M059J (cell line): ENCODE measurements at regions not wholly inside any gene's neighbourhood (a gene's known extent, or its start where the extent isn't known, plus 50 kb on each side); places are given as distances from the start of the nearest gene placed in this dataset.
A peak's percentile ranks its signal among the peaks of the same experiment; 100 is the strongest.
"Not testable (repeated sequence)": the region's sequence is repeated elsewhere in the genome, so short reads cannot be mapped to it uniquely, and the experiment has no call there.

Experiments used
- DNase-seq: peaks from one replicate; pipeline ENCODE4 v3.0.0-alpha.2; 2012; ENCODE audit warnings: low read depth

DNA sequence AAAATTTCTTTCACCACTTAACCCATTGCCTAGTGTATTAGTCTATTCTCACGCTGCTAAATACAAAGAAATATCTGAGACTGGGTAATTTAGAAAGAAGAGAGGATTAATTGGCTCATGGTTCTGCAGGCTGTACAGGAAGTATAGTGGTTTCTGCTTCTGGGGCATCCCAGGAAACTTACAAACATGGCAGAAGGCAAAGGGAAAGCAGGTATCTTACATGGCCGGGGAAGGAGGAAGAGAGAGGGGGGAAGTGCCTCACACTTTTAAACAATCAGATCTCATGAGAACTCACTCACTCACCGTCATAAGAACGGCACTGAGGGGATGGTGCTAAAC, 931.4 kb upstream of the SOX9 start:
- DNase-seq = no peak

DNA sequence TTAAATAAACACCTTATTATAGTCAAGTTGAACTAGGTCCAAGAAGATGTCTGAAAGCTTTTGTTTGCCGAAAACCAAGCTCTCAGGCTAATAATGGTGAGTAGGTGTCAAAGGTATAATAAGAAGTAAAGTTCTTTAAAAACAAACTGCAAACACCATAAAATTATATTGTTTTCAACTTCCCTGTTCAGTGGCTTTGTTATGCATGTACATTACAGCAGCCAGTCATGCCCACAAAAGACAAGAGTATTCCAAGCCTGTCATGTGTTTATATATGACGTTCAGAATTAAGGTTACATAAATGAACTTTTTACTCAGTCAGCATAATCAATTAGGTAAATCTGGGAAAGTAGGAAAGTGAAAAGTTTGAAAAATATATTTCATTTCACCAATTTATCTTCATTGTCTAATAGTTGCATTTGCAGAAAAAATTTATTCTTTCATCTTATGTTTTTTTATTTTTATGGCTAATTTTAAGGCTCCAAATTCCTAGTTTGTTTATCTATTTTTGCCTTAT, 928.7 kb upstream of the SOX9 start:
- DNase-seq = no peak

DNA sequence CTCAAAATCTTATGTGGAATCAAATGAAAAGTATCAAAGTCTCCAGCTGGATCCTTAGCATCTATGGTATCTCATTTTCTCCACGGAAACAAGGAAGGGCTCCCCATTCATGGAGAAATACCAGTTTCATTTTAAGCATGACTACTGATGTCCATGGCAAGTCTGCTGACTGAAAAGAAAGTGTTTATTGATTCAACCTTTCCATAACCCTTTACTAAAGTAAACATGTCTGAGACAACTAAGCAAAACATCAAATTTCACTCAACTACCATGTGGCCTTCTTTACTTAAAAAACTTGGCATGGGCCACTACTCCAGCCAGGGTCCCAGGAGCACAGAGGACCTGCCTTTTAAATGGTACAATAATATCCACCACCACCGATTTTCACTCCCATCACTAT, 928.0 kb upstream of the SOX9 start:
- DNase-seq = peak; percentile 24

DNA sequence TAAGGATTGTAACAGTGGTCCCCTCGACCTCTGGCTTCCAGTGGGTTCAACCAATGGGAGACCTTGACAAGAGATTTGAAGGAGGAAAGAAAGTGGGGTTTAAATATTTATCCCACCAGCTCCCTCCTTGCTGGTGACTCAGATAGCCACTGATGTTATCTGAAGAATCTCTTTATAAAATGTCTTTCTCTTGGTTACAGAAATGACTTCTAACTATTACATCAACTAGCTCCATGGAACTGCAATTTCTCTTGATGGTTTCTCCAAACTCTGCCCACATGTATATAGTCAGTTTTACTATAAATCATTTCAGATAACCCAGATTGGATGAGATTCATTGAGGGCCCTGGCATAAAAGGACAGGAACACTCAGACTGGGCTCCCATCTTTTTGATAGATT, 920.2 kb upstream of the SOX9 start:
- DNase-seq = peak; percentile 42

DNA sequence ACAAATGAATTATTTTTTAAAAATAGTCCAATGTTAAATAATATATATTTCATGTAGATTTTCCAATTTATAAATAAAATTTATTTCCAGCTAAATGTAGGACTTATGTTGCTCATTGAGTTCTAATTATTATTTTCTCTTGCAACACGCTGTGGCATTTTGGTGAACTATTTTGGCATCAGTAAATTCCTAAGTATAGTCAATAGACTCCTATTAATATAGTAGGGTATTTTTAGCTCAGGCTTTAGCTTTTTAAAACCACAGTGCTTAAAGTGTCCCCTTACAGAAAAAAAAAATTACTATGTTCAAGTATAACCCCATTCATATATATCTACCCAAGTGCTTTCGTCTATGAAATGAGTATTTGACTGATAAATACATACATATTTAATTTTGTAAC, 919.2 kb upstream of the SOX9 start:
- DNase-seq = no peak

DNA sequence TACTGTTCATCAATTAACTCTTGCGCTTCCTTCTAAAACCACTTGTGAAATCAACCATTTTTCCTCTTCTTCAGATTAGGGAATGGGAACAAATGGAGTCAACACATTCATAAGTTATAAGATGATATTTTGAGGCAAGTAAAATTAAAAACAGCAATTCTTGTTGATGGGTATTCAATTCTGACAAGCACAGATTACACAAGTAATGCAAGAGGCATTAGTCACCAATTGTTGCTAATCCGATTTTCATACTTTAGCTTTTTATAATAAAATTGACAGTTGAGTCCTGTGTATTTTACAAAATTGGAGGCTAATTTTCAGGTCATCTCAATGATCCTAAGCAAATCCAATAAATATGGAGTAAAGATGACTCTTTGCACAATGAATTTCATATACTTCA, 918.4 kb upstream of the SOX9 start:
- DNase-seq = no peak

DNA sequence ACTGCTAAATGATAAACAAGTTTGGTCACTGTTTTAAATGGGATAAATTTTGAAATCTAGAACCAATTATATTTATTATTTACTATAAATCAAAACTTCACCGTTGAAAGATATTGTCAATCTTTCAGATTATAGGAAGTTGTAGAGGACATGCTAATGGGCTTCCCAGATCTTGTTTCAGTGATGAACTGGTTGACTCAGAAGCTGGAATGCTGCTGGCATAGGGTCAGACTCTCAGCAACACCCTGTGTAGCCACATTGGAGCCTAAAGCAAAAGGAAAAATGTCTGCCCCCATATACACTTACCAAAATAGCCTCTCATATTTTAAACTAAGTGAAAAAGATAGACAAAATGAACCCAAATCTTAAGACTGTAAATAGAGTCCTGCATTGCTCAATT, 916.9 kb upstream of the SOX9 start:
- DNase-seq = no peak

DNA sequence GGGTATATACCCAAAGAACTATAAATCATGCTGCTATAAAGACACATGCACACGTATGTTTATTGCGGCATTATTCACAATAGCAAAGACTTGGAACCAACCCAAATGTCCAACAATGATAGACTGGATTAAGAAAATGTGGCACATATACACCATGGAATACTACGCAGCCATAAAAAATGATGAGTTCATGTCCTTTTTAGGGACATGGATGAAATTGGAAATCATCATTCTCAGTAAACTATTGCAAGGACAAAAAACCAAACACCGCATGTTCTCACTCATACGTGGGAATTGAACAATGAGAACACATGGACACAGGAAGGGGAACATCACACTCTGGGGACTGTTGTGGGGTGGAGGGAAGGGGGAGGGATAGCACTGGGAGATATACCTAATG, 914.9 kb upstream of the SOX9 start:
- not testable (repeated sequence) for DNase-seq

DNA sequence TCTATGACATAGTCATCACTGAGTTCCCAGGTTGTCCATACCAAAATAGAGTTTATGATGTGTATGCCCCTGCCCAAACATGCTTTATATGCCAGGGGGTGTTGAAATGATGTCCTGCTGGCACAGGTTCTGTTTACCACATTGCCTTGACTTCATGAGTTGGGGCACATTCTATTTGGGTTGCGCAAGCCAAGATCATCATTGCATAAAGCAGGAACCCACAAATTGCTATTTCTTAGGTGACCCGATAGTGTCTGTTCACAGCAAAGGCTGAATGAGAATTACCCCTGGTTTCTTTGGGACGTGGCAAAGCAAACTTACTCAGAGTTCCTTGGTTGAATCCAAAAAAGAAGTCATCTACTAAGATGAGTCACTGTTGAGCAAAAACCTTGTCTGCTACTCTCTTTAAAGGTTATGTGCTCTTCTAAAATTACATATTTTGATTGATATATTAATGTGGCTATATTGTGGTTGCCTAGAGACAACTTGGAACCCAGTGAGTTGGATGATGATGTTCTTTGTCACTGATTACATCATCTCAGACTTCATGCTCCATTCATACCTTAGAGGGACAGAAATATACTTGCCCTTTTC, 912.6 kb upstream of the SOX9 start:
- peak; percentile 77 for DNase-seq

DNA sequence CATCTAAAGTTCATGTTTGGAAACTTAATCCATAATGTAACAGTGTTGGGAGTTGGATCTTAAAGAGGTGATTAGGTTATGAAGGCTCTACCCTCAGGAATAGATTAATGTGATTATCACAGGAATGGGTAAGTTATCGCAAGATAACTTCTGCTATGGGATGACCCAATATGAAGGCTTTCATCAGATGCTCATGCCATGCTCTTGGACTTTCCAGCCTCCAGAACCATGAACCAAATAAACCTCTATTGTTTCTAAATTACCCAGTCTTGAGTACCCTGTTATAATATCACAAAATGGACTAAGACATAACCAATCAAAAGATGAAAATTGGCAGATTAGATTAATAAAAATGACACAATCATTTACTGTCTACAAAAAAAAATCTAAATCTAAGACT, 906.9 kb upstream of the SOX9 start:
- DNase-seq = no peak

DNA sequence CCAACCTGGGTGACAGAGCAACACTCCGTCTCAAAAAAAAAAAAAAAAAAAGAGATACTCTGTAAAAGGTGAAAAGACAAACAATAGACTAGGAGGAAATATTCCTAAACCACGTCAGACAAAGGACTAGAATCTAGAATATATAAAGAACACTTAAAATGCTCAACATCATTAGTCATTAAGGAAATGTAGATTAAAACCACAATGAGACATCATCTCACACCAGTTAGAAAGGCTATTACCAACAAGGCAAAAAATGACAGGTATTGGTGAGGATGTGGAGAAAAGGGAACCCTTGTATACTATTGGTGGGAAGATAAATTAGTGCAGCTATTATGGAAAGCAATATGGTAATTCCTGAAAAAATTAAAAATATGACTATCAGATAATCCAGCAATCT, 903.1 kb upstream of the SOX9 start:
- DNase-seq = peak; percentile 45

DNA sequence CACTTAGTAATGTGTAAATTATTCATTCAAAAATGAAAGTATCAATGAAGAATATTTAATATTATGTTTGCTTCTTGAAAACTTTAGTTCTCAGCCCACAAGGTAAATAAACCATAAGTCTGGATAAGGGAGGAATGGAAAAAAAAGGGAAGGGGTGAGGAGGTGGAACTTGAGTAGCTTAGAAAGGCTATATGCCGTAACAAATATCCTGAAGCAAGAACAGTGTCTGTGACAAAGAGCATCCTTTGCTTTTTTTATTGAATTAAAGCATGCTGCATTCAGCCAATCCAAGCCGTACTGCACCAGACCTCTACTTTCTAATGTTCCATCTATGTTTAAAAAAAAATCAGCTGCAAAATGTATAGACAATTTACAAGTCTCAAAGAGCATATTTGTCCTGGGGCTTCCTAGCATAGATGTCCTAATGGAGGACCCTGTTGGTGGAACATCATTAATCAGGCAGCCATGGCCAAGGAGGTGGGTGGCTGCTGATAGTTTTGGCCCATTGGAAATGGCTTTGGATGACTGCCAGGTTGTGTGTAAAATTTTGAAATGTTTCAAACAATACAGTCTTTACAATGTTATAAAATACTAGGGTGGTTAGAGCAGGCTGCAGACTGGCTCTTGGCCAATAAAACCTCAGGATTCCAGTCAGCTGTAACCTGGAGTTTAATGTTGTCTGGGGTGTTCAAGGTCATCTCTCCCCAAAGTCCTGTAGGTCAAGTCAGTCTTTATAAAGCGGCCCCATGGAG, 895.8 kb upstream of the SOX9 start:
- peak; percentile 68 for DNase-seq

DNA sequence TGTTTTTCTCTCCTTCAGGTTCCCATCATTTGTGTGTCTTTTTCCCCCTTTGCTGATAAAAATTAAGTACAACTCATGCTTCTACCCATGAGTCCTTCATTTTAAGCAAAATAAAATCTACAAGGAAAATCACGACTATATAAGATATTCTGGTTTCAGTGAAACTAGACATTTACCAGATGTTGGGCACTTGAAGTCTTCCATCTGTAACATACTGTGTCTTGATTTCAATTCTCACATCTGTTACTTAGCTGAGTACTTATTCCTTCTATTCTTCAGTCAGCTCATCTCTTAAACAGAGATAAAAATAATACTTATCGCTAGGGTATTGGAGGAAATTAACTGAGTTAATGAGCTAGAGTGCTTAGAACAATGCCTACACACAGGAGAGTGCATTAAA, 893.0 kb upstream of the SOX9 start:
- no peak for DNase-seq

DNA sequence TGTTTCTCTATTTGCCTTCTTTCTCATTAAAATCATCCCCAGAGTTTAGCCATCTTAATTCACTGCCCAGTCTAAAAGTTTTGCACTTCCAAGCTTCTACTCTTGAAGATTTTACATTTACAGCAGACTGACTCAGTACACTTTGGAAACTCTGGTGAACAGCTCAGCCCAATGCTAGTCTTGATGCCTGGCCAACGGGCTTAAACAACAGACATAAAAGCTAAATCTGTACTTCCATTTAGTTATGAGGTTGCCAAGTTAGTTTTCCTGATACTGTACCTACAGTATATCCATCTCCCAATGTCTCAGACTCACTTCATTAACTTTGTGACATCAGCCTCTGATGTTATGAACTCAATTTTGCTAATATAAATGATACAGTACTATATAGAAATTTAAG, 891.8 kb upstream of the SOX9 start:
- no peak for DNase-seq

DNA sequence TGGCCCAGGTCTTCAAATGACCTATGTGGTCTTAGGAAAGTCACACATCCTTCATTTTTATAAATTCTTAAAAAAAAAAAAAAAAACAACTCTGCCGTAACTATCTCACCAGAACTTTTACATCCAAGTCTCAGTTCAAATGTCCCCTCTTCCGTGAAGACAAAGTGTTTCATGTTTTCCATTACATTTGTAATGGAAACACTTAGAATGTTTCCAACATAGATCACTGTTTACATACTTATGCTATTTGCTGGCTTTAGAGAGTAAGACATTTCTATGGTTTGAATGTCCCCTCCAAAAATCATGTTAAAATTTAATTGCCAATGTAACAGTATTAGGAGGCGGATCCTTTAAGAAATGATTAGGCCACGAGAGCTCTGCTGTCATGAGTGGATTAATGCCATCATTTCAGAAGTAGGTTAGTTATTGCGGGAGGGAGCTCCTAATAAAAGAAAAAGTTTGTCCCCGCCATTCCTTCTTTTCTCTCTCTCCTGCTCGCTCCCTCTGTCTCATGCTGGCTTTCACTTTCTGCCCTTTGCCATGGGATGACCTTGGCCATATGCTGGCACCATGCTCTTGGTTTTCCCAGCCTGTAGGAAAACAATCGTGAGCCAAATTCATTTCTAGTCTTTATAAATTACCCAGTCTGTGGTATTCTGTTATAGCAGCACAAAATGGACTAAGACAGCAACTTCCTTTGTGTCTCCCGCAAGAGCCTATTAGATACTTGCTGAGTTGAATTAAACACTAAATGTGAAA, 887.8 kb upstream of the SOX9 start:
- DNase-seq = no peak

DNA sequence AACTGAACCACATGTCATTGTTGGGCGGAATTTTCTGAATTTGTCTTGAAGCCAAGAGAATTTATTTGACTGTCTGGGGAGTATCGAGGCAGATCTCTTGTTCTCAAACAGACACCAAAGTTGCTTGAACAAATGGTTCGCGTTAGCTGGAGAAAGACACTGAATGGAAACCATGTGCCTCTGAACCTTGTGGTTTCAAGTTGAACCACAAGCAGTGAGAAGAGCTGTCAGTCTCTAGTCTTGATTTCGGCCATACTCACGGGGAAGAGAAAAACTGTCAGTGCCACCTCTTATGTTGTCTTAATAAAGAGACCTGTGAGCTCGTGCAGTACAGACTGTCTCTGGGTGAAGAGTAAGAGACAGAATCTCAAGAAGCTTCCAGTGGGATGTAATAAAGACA, 886.5 kb upstream of the SOX9 start:
- no peak for DNase-seq

DNA sequence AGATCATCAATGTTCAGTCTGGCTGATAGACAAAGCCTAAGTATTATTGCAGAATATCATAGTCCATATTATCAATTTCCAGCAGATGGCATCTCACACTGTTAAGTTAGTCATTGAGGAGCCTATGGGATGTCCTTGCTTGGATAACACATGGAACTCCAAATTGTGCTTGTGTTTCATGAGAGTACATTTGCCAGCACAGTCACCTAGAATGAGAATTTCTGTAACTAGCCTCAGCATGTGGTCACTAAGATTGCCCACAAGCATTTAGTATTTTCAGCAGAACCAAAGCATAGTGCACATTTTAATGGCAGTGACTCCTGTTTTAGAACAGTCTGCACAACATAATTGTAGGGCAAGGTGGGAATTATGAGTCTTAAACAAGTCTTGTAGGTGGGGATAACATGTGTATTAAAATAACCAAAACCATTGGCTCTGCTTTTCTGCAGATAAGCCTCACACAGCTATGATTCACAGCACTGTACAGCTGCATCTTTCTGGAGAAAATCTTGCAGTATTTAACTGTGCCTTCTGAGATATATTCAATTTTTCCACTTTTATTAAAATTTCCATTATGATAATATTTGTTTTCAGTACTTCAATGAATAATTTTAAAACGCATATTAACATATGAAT, 882.8 kb upstream of the SOX9 start:
- DNase-seq = peak; percentile 80

DNA sequence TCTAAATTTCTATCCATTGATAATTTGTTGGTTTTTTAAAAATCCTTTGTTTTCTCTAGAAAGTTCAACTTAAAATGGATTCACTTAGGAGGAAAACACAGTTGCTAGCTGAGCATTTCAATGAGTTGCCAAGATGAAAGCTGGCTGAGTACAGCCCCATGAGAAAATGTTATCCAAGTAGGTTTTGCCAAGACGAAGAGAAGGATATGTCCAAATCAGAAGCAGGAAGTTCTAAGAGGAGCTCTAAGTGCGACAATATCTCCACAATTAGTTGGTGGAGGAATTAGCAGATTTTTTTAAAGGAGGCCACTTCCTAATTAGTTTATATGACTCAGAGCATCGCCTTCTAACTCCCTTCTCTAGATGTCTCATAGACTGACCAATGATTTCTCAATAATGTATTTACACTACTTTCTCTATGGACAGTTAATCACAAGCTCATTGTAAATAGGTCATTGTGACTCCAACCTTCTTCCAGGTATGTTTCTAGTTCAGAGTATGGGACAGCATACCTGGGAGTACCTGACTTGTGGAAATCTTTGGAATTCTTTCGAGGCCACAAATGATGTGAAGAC, 873.3 kb upstream of the SOX9 start:
- DNase-seq = no peak

DNA sequence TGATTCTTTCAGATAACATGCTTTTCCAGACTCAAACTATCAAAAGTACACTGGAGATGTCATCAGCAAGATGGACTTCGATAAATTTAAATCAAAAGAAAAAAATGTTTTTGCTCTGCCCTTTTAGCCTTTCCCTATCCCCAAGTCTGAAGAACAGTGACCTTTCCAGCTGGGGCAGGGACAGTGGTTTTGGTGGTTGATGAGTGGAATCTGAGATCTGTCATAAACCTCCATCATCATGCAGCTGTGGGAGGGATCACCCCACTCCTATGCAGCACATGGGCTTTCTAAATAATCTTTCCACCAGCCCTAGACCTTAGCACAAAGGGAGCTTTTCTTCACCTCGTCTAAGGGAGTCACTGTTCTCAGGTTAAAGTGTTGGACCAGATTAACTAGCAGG, 869.5 kb upstream of the SOX9 start:
- DNase-seq = peak; percentile 78

DNA sequence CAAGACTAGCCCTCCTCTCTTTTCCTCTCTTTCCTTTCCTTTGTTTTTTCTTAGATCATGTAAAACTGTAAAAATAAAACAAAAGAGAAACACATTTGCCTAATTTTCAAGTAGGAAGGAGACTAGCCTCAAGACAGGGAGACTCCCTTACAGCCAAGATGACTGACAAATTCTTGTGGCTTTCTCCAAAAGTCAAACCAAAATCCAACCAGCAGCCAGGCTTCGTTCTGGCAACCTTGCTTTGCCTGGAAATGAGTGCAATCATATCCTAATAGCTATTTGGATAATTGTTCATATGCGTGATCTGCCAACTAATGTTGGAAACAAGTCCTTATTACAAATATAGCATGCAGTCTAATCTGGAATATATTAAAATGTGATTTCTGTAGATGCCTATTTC, 868.9 kb upstream of the SOX9 start:
- DNase-seq = peak; percentile 65

DNA sequence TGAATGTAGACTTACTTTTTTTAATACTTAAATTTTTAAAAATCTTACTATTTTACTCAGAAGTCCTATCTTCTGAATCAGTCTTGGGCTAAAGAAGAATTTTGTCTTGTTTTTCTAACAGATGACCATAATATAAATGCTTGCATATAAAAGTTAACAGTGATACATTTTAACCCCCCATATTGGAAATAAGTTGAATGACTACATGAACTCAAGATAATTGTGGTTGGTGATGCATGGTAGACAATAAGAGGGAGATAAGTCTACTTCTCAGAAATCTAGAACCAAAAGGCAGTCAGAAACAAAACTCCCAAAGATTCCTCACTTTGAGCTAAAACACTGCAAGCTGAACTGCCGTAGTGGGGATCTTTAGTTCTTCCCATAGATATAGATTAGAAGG, 868.4 kb upstream of the SOX9 start:
- DNase-seq = no peak

DNA sequence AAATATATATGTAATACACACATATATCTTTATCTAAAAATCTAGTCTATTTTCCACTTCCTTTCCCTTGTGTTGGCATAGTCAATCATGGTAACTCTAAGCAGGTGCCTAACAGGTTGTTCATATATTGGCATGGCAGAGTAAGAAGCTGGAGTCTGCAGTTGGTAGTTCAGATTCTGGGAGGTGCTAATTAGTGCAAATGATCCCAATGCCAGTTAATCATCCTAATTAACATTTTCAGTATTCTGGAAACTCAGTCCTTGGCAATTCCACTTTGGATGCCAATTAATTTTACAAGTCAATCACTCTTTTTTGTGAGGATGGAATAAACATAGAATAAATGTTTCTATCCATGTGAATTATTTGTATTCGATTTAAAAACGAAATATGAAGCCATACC, 863.7 kb upstream of the SOX9 start:
- no peak for DNase-seq
